ENCODE measurements at regions not wholly inside any gene's neighbourhood (a gene's known extent, or its start where the extent isn't known, plus 50 kb on each side); places are given as distances from the start of the nearest gene placed in this dataset.
"Not testable (repeated sequence)": the region's sequence is repeated elsewhere in the genome, so short reads cannot be mapped to it uniquely, and the experiment has no call there.

- peak; percentile 81 for DNase-seq
Observed at GRCh38 chr5:18745988-18746615, 1111.8 kb downstream of the TAF11L14 start.

- no peak for DNase-seq
Observed at GRCh38 chr5:18749763-18750162, 1115.5 kb downstream of the TAF11L14 start.

GRCh38 chr5:18752317-18752716, 1118.1 kb downstream of the TAF11L14 start:
- DNase-seq, result no peak

GRCh38 chr5:18754201-18754600, 1119.9 kb downstream of the TAF11L14 start:
- DNase-seq, result no peak

GRCh38 chr5:18761801-18762200, 1127.5 kb downstream of the TAF11L14 start:
- no peak for DNase-seq

- DNase-seq, result no peak
Observed at GRCh38 chr5:18764161-18764560, 1129.9 kb downstream of the TAF11L14 start.

- no peak for DNase-seq
Observed at GRCh38 chr5:18765304-18765703, 1131.0 kb downstream of the TAF11L14 start.

GRCh38 chr5:18771097-18771610, 1136.9 kb downstream of the TAF11L14 start:
- DNase-seq, result no peak

- DNase-seq, result no peak
Observed at GRCh38 chr5:18772475-18772874, 1138.2 kb downstream of the TAF11L14 start.

GRCh38 chr5:18778225-18778624, 1144.0 kb downstream of the TAF11L14 start:
- no peak for DNase-seq

GRCh38 chr5:18789218-18789998, 1155.1 kb downstream of the TAF11L14 start:
- no peak for DNase-seq

GRCh38 chr5:18792145-18792544, 1157.9 kb downstream of the TAF11L14 start:
- no peak for DNase-seq

GRCh38 chr5:18797222-18797621, 1163.0 kb downstream of the TAF11L14 start:
- DNase-seq, result no peak

- DNase-seq, result no peak
Observed at GRCh38 chr5:18798058-18798457, 1163.8 kb downstream of the TAF11L14 start.

- no peak for DNase-seq
Observed at GRCh38 chr5:18799482-18800128, 1165.3 kb downstream of the TAF11L14 start.

- DNase-seq, result no peak
Observed at GRCh38 chr5:18800293-18801025, 1166.2 kb downstream of the TAF11L14 start.

- DNase-seq, result not testable (repeated sequence)
Observed at GRCh38 chr5:18801413-18801812, 1167.2 kb downstream of the TAF11L14 start.

- DNase-seq, result no peak
Observed at GRCh38 chr5:18802336-18802735, 1168.1 kb downstream of the TAF11L14 start.

GRCh38 chr5:18805376-18805775, 1171.1 kb downstream of the TAF11L14 start:
- no peak for DNase-seq

GRCh38 chr5:18807256-18808149, 1173.2 kb downstream of the TAF11L14 start:
- DNase-seq, result no peak

GRCh38 chr5:18811661-18812060, 1176.3 kb downstream of the CDH18 start:
- DNase-seq, result no peak

- DNase-seq, result no peak
Observed at GRCh38 chr5:18828351-18828750, 1159.6 kb downstream of the CDH18 start.

Data from CD4-positive, alpha-beta T cell treated with Interleukin-17A for 1 hour (primary cell).